CD14-positive monocyte (primary cell): ENCODE measurements at regions not wholly inside any gene's neighbourhood (a gene's known extent, or its start where the extent isn't known, plus 50 kb on each side); places are given as distances from the start of the nearest gene placed in this dataset.

Experiments used
- DNase-seq, 3 donors: peaks; one replicate each; pipeline ENCODE4 v3.0.0-alpha.2; 2011 to 2022
- H2AFZ ChIP-seq: 2 replicates; pipeline ENCODE4 v1.6.0; 2012; ENCODE audit warnings: mild to moderate bottlenecking, low read depth, low read length, inconsistent platforms; ENCODE audit not compliant: insufficient read depth, poor library complexity, severe bottlenecking
- H3K27ac ChIP-seq, 2 donors: 1 replicate in 1 of 2; 2 replicates in 1 of 2; pipeline ENCODE4 v1.5.1; 2012 to 2013; ENCODE audit warnings: low read length in 2 of 2, control low read depth in 1 of 2, inconsistent platforms in 1 of 2, low read depth in 1 of 2, mild to moderate bottlenecking in 1 of 2
- H3K27me3 ChIP-seq, 2 donors: one replicate each; pipeline versions ENCODE4 v1.6.0 to v1.6.1; 2011 to 2013; ENCODE audit warnings: low read length in 2 of 2; ENCODE audit not compliant: control insufficient read depth in 2 of 2, insufficient read depth in 2 of 2
- H3K36me3 ChIP-seq, 2 donors: replicated peaks in 1 of 2; 1 replicate in 1 of 2; 2 replicates in 1 of 2; pipeline versions ENCODE4 v1.5.1 to v1.6.1; 2012 to 2013; ENCODE audit warnings: low read length in 2 of 2, control low read depth in 1 of 2, inconsistent platforms in 1 of 2, mild to moderate bottlenecking in 1 of 2; ENCODE audit not compliant: insufficient read depth in 2 of 2, control insufficient read depth in 1 of 2
- H3K4me1 ChIP-seq, 2 donors: 1 replicate in 1 of 2; 2 replicates in 1 of 2; pipeline versions ENCODE4 v1.5.1 to v1.6.1; 2012 to 2013; ENCODE audit warnings: low read length in 2 of 2, control low read depth in 1 of 2, inconsistent platforms in 1 of 2, mild to moderate bottlenecking in 1 of 2, moderate library complexity in 1 of 2; ENCODE audit not compliant: insufficient read depth in 2 of 2, control insufficient read depth in 1 of 2
- H3K4me2 ChIP-seq: replicated peaks from 2 replicates; pipeline ENCODE3; 2012; ENCODE audit warnings: low read length, moderate library complexity, mild to moderate bottlenecking; ENCODE audit not compliant: poor library complexity, severe bottlenecking; ENCODE audit errors: extremely low read depth
- H3K4me3 ChIP-seq, 3 experiments: fragments of 200-600 bp in 1 of 3; sonication (generic) in 1 of 3; replicated peaks in 1 of 3; 1 replicate in 2 of 3; 2 replicates in 1 of 3; pipeline ENCODE4 v1.5.1; 2011 to 2013; ENCODE audit warnings: low read length in 3 of 3, mild to moderate bottlenecking in 3 of 3, control low read depth in 2 of 3, low read depth in 2 of 3, inconsistent platforms in 1 of 3, moderate library complexity in 1 of 3
- H3K79me2 ChIP-seq: 2 replicates; pipeline ENCODE4 v1.6.0; 2012; ENCODE audit warnings: mild to moderate bottlenecking, control low read depth, inconsistent platforms, low read length, moderate library complexity; ENCODE audit not compliant: insufficient read depth
- H3K9ac ChIP-seq: 2 replicates; pipeline ENCODE4 v1.6.0; 2017; ENCODE audit warnings: low read length, mild to moderate bottlenecking; ENCODE audit not compliant: insufficient read depth, poor library complexity, severe bottlenecking
- H3K9me3 ChIP-seq, 2 donors: replicated peaks in 1 of 2; 1 replicate in 1 of 2; 2 replicates in 1 of 2; pipeline versions ENCODE4 v1.5.1 to v1.6.1; 2012 to 2013; ENCODE audit warnings: low read length in 2 of 2, control low read depth in 1 of 2; ENCODE audit not compliant: control insufficient read depth in 1 of 2, insufficient read depth in 1 of 2
- H4K20me1 ChIP-seq: 2 replicates; pipeline ENCODE4 v1.6.0; 2012; ENCODE audit warnings: mild to moderate bottlenecking, low read length, control low read depth, moderate library complexity; ENCODE audit not compliant: insufficient read depth
- H3K27ac Mint-ChIP-seq, 7 donors: one replicate each; pipeline ENCODE4 v1.8.0; 2020; ENCODE audit warnings: mild to moderate bottlenecking in 7 of 7, mixed read lengths in 7 of 7, moderate library complexity in 6 of 7, inconsistent platforms in 2 of 7
- H3K27me3 Mint-ChIP-seq, 3 donors: one replicate each; pipeline ENCODE4 v1.8.0; 2021 to 2022; ENCODE audit warnings: low read depth in 3 of 3, mild to moderate bottlenecking in 3 of 3, mixed read lengths in 3 of 3, moderate library complexity in 3 of 3, inconsistent platforms in 1 of 3
- H3K36me3 Mint-ChIP-seq, 2 donors: one replicate each; pipeline ENCODE4 v1.8.0; 2020; ENCODE audit warnings: mixed read lengths in 2 of 2, inconsistent platforms in 1 of 2, mild to moderate bottlenecking in 1 of 2
- H3K4me1 Mint-ChIP-seq: one replicate; pipeline ENCODE4 v1.8.0; 2020; ENCODE audit warnings: mild to moderate bottlenecking, mixed read lengths
- H3K4me3 Mint-ChIP-seq, 2 donors: one replicate each; pipeline ENCODE4 v1.8.0; 2020; ENCODE audit warnings: mild to moderate bottlenecking in 2 of 2, mixed read lengths in 2 of 2, moderate library complexity in 1 of 2
- H3K9me3 Mint-ChIP-seq, 7 donors: one replicate each; pipeline ENCODE4 v1.8.0; 2020 to 2022; ENCODE audit warnings: mixed read lengths in 7 of 7, mild to moderate bottlenecking in 6 of 7, moderate library complexity in 6 of 7, inconsistent platforms in 2 of 7
- CTCF ChIP-seq: fragments of 200-600 bp; IDR thresholded peaks from one replicate; pipeline ENCODE4 v1.8.0; 2022; ENCODE audit warnings: antibody characterized with exemption, mild to moderate bottlenecking
- WGBS: methylation state at CpG from one replicate; pipeline ENCODE4 v1.1.5; 2013; ENCODE audit warnings: missing lambda C conversion rate; ENCODE audit not compliant: insufficient coverage; 5-methylcytosine and 5-hydroxymethylcytosine counted together
- intact Hi-C, 2 donors: fragments of 100-400 bp; cut with micrococcal nuclease; formaldehyde crosslinking; loops; one replicate each; pipeline versions ENCODE4 v1.15.0 to v1.15.1; 2023

GRCh38 chr15:95860406-95860805, 470.1 kb upstream of the NR2F2 start:
- no peak for DNase-seq
- H2AFZ ChIP-seq: no peak overlapping the region
- H3K4me2 ChIP-seq: no peak overlapping the region
- WGBS: no CpG with 5 or more reads among the region's 1 CpG
- intact Hi-C loops: no loop called here
- peaks cover 0 to 2% of the 10 kb centered on the region in 2 donors for H3K27me3 ChIP-seq
- H4K20me1 ChIP-seq: no peaks in the 10 kb centered on the region
- Mint-ChIP-seq H3K36me3 (no peaks in the 10 kb centered on the region), H3K4me1 (no peaks in the 10 kb centered on the region), H3K27me3 (peaks cover 0 to 4% (median 0%) of the 10 kb centered on the region in 3 donors), H3K4me3 (no peak overlapping the region), H3K27ac (no peak overlapping the region), H3K9me3 (peaks cover 0 to 3% (median 0%) of the 10 kb centered on the region in 7 donors)
- H3K9me3 ChIP-seq: no peaks in the 10 kb centered on the region
- no peaks in the 10 kb centered on the region for H3K4me1 ChIP-seq
- H3K27ac ChIP-seq: no peak overlapping the region
- no peak overlapping the region for H3K4me3 ChIP-seq
- TF ChIP-seq CTCF: no peak
- H3K36me3 ChIP-seq: no peaks in the 10 kb centered on the region
- no peak overlapping the region for H3K9ac ChIP-seq
- no peaks in the 10 kb centered on the region for H3K79me2 ChIP-seq

GRCh38 chr15:95864467-95864886, 466.0 kb upstream of the NR2F2 start:
- intact Hi-C loops: no loop called here
- Histone ChIP-seq H4K20me1 (no peaks in the 10 kb centered on the region), H3K27ac (no peak overlapping the region), H2AFZ (no peak overlapping the region), H3K4me2 (no peak overlapping the region), H3K36me3 (no peaks in the 10 kb centered on the region), H3K27me3 (peaks cover 0 to 2% of the 10 kb centered on the region in 2 donors), H3K4me1 (no peaks in the 10 kb centered on the region), H3K4me3 (no peak overlapping the region), H3K9ac (no peak overlapping the region), H3K79me2 (no peaks in the 10 kb centered on the region), H3K9me3 (no peaks in the 10 kb centered on the region)
- no peaks in the 10 kb centered on the region for H3K4me1 Mint-ChIP-seq
- H3K27ac Mint-ChIP-seq: no peak overlapping the region
- no peaks in the 10 kb centered on the region for H3K36me3 Mint-ChIP-seq
- WGBS: 85% methylated on average over 3 of the region's 3 CpGs
- no peak for TF ChIP-seq CTCF
- H3K27me3 Mint-ChIP-seq: peaks cover 0 to 4% (median under 1%) of the 10 kb centered on the region in 3 donors
- DNase-seq: no peak
- no peak overlapping the region for H3K4me3 Mint-ChIP-seq
- peaks cover 0 to 3% (median 0%) of the 10 kb centered on the region in 7 donors for H3K9me3 Mint-ChIP-seq
